Ishikawa (cell line): ENCODE measurements at regions not wholly inside any gene's neighbourhood (a gene's known extent, or its start where the extent isn't known, plus 50 kb on each side); places are given as distances from the start of the nearest gene placed in this dataset.

Source experiments
- CEBPB ChIP-seq: IDR thresholded peaks from 2 replicates; pipeline ENCODE4 v1.6.1; 2012
- CREB1 ChIP-seq: IDR thresholded peaks from 2 replicates; pipeline ENCODE4 v1.6.1; 2012; ENCODE audit warnings: low read depth
- EGR1 ChIP-seq: IDR thresholded peaks from 2 replicates; pipeline ENCODE4 v1.6.1; 2012
- EP300 ChIP-seq: IDR thresholded peaks from 2 replicates; pipeline ENCODE4 v1.6.1; 2012; ENCODE audit warnings: borderline replicate concordance
- FOXM1 ChIP-seq: IDR thresholded peaks from 2 replicates; pipeline ENCODE4 v1.6.1; 2012; ENCODE audit warnings: low read depth, borderline replicate concordance
- MAX ChIP-seq: IDR thresholded peaks from 2 replicates; pipeline ENCODE4 v1.6.1; 2012
- NFIC ChIP-seq: IDR thresholded peaks from 2 replicates; pipeline ENCODE4 v1.6.1; 2012
- RAD21 ChIP-seq: IDR thresholded peaks from 2 replicates; pipeline ENCODE4 v1.6.1; 2012; ENCODE audit warnings: low read depth
- REST ChIP-seq: IDR thresholded peaks from 2 replicates; pipeline ENCODE4 v1.6.1; 2012; ENCODE audit warnings: low read depth, mild to moderate bottlenecking
- TAF1 ChIP-seq: IDR thresholded peaks from 2 replicates; pipeline ENCODE4 v1.6.1; 2012; ENCODE audit warnings: low read depth, mild to moderate bottlenecking
- TCF12 ChIP-seq: IDR thresholded peaks from 2 replicates; pipeline ENCODE4 v1.6.1; 2012; ENCODE audit warnings: low read depth
- TEAD4 ChIP-seq: IDR thresholded peaks from 2 replicates; pipeline ENCODE4 v1.6.1; 2012
- USF1 ChIP-seq: IDR thresholded peaks from 2 replicates; pipeline ENCODE4 v1.6.1; 2012
- YY1 ChIP-seq: IDR thresholded peaks from 2 replicates; pipeline ENCODE4 v1.6.1; 2012; ENCODE audit warnings: low read depth
- ZBTB7A ChIP-seq: IDR thresholded peaks from 2 replicates; pipeline ENCODE4 v1.6.1; 2012; ENCODE audit warnings: low read depth

GRCh38 chr22:48090332-48090672 is 1327.9 kb downstream of the TBC1D22A start:
- TF ChIP-seq RAD21 = no peak
- no peak for TF ChIP-seq USF1
- no peak for TF ChIP-seq REST
- TF ChIP-seq TEAD4 = no peak
- TF ChIP-seq CREB1 = no peak
- TF ChIP-seq MAX = no peak
- no peak for TF ChIP-seq ZBTB7A
- no peak for TF ChIP-seq TAF1
- no peak for TF ChIP-seq CEBPB

- no peak for TF ChIP-seq TCF12
- TF ChIP-seq ZBTB7A = no peak
- TF ChIP-seq FOXM1 = no peak
- TF ChIP-seq EGR1 = no peak
- TF ChIP-seq MAX = no peak
- TF ChIP-seq EP300 = no peak
- no peak for TF ChIP-seq CEBPB
- TF ChIP-seq RAD21 = no peak
- TF ChIP-seq NFIC = no peak
- TF ChIP-seq REST = no peak
- TF ChIP-seq CREB1 = no peak
- TF ChIP-seq TAF1 = no peak
- TF ChIP-seq TEAD4 = no peak
- no peak for TF ChIP-seq USF1
- no peak for TF ChIP-seq YY1
Observed at GRCh38 chr22:48089601-48090331, 1327.3 kb downstream of the TBC1D22A start.

- TF ChIP-seq NFIC = no peak
Observed at GRCh38 chr22:48088926-48089536, 1326.6 kb downstream of the TBC1D22A start.

GRCh38 chr22:48088251-48088650 is 1325.8 kb downstream of the TBC1D22A start:
- no peak for TF ChIP-seq CEBPB

- no peak for TF ChIP-seq TCF12
- TF ChIP-seq REST = no peak
- TF ChIP-seq TAF1 = no peak
- TF ChIP-seq CREB1 = no peak
- TF ChIP-seq MAX = no peak
- no peak for TF ChIP-seq NFIC
- no peak for TF ChIP-seq FOXM1
- no peak for TF ChIP-seq TEAD4
- TF ChIP-seq ZBTB7A = no peak
- TF ChIP-seq EGR1 = no peak
- TF ChIP-seq CEBPB = no peak
- TF ChIP-seq RAD21 = no peak
- TF ChIP-seq USF1 = no peak
- TF ChIP-seq YY1 = no peak
- TF ChIP-seq EP300 = no peak
Observed at GRCh38 chr22:48085901-48086645, 1323.6 kb downstream of the TBC1D22A start.
